HG02970 (cell line): ENCODE measurements at regions not wholly inside any gene's neighbourhood (a gene's known extent, or its start where the extent isn't known, plus 50 kb on each side); places are given as distances from the start of the nearest gene placed in this dataset.

Experiments
- ATAC-seq: cut with Tn5 transposase; IDR thresholded peaks from one replicate; pipeline ENCODE4 v1.9.1; 2021; ENCODE audit warnings: mild to moderate bottlenecking, moderate library complexity, moderate number of reproducible peaks; ENCODE audit not compliant: unreplicated experiment, low FRiP score

DNA sequence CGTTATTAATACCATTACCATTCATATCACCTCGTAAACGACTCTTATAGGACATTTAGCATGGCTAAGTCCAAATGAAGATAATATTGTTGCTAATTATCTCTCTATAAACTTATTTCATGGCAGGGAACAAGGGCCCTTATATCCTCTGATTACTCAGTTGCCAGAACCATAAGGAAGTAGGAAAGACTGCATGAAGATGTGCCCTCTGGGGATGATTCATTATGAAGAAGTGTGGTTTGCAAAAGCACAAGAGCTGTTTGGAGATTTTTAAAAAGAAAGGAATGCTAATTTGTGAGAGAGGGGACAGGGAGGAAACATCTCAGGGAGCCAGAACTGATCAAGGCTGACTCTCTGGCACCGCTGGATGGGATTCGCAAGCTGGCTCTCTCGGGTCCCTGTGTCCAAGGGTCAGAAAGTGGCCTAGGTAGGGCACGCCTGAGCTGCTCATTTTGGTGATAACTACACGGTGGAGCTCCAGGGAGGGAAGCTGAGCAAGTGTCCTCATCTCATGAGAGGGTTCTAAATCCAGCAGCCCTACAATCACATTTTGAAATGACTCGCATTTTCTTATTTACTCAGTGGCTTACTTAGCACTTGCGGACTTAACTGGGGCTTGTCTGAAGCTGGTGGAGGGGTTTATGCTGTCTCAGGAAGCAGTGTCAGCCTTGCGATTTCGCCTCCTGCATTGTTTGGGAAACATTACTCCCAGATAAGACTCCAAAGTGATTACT lies 136.8 kb downstream of the C5orf15 start:
- no peak for ATAC-seq

DNA sequence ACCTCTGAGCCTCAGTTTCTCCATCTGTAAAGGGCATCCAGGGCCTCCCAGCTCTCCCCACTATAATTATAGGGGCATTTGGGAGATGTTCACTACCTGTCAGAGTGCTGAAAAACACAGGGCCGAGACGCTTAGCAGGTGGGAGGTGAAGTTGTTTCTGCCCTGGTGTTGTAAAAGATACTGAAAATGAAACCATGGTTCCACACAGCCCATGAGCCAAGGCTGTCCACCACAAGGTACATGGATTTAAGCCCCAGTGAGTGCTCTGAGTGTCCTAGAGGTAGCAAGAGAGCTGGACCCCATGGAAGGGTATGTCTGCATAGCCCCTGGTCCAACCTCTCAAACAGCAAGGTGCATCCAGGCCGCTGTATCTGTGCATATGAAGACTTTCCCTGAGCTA lies 137.5 kb downstream of the C5orf15 start:
- ATAC-seq: no peak

- no peak for ATAC-seq
Measured at GRCh38 chr5:133830281-133830680, 138.1 kb downstream of the C5orf15 start.

DNA sequence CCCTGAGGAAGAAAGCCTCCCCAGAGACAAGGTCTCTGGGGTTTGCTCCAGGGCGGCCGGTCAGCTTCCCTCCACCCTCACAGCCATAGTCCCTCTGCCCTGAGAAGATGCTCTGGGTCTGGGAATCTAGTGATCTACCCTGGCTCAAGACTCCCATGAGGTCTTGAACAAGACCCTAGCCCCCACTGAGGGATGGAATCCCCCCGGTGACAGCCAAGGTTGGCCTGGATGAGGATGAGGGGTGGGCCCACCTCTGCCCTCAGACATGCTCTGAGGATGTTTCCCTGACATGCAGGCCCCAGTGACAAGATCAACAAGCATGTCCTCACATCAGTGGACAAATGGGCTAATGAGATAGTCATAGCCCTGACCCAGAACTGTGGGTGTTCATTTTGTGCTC lies 138.6 kb downstream of the C5orf15 start:
- no peak for ATAC-seq

DNA sequence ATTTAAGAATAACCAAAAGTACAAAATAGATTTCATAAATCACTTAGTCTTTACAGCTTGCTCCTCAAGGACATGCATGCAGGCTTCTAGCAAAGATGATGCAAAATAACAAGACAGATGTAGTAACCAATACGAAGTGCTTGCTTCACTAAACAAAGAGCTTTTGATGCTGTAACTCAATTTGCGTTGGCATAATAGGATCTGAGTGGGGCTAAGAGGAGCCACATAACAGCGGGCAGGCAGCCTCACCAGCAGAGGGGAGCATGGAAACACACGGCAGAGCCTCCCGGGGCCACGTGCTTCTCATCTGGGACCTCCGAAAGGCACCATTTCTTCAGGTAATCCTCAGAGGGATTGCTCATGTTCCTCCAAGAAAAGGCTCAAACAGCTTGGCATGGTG lies 139.7 kb downstream of the C5orf15 start:
- no peak for ATAC-seq

- ATAC-seq: no peak
Measured at GRCh38 chr5:133827830-133828229, 140.6 kb downstream of the C5orf15 start.

DNA sequence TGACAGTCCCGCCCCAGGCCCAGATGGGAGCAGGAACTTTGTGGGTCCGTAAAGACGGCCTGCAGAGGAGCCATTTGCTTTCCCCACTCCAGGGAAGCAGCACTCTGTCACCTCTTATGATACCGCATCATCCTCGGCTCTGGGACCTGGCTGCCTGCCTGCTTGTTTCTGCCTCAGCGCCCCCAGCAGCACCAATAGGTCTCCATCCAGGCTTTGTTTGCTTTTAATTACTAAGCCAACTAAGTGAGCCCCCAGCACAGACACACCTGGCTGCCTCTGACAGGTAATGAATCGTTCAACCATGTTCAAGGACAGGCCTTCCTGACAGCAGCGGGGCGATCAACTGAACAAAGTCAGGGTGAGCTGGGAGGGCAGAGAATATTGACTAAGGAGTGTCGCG lies 141.4 kb downstream of the C5orf15 start:
- ATAC-seq: no peak

DNA sequence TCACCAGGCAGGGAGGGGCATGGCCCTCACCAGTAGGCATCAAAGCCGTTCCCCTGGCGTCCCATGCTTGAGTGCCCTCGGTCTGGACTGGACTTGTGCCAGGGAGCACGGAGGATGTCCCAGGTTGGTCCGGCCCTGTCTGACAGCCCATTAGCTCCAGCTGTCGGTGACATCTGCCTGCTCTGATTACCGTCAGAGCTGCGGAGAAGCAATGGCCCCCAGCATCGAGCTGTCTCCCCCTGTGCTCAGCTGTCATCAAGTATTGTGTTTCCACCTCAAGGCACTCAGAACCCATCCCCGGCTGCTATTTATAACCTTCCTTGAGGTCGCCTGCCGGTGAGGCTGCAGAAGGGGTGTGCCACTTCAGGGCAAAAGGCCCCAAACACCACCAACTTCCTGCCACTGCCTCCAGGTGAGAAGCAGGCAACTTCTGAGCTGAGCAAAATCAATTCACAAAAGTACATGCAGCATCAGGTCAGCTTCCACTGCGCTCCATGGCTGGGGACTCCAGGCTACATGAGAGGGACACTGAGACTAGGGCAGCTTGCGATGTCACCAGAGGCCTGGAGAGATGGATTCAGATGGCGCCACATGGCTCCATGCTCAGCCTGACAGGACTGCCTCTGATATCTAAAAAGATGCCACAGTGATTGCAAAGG lies 142.7 kb downstream of the C5orf15 start:
- no peak for ATAC-seq

DNA sequence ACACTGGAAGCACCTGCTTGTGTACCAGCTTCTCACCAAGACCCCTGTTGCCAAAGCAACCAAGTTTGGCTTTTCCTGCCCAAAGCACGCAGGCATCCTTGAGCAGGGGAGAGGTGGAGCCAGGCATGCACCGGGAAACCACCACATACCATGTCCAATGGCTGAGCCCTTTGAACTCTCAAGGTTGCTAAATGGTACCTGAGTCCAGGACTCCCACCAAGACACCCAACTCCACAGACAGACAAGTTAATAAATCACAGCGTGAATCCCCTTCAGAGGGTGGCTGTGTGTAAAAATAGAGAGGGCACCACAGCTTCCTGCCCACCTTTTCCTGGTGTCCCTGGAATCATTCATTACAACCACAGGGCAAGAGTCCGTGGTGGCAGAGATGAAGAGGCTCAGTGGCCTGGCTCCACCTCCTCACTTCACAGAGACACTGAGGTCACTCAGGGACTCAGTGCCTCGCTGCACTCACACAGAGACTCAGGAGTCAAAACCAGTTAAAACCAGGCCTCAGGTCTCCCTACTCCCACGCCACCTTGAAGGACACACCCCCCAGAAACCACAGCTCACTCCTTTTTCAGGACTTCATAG lies 143.7 kb downstream of the C5orf15 start:
- peak; percentile 46 for ATAC-seq

GRCh38 chr5:133821889-133822288 lies 146.5 kb downstream of the C5orf15 start:
- ATAC-seq: no peak

GRCh38 chr5:133821311-133821741 lies 147.1 kb downstream of the C5orf15 start:
- ATAC-seq: no peak

- ATAC-seq: no peak
Measured at GRCh38 chr5:133820507-133820906, 147.9 kb downstream of the C5orf15 start.

- ATAC-seq: no peak
Measured at GRCh38 chr5:133819977-133820471, 148.4 kb downstream of the C5orf15 start.

DNA sequence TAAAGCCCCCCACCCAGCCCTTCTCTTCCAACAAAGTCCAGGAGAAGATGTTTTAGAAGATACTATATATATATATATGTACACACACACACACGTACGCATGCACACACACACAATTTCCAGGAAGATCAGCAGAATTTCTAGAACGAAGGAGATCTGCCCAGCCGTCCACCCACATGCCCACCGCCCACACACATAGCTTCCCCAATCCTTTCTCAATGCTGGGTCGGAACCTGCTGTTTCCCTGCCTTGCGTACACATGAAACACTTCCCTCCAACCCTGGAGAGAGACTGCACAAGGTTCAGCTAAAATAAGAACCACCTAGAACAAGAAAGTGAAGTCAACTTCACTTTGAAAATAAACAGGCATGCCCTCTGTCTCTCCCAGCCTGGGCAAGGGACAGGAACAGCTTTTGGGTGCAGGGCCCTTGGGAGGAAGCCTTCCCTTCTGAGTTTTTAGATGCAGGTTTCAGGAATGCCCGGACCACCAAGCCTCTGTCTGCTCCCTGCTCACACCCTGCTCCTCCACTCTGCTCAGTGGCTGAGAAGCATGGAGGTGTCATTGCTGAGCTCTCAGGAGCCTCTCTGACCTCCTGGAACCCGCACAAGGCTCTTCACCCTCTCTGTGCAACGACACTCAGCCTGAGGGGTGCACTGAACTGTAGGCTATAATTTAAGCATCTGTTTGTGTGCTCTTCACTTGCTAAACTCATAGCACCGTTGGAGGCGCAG lies 149.4 kb downstream of the C5orf15 start:
- no peak for ATAC-seq

DNA sequence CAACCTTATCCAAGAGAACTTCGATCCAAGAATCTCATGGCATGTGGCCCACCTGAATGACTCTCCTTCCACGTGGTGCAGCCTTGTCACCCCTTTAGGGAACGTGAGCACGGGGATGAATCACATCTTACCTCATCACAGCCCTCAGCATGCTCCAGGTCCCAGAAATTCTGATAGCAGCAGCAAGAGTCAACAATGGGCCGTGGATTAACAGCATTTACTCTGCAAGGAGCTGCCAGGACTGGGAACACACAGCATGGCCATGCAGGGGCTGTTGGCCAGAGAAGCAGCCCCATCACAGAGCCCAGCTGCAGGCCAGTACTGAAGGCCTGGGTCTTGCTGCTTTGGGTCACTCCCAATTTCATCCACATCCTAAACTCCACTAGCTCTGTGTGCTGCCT lies 150.4 kb downstream of the C5orf15 start:
- no peak for ATAC-seq

DNA sequence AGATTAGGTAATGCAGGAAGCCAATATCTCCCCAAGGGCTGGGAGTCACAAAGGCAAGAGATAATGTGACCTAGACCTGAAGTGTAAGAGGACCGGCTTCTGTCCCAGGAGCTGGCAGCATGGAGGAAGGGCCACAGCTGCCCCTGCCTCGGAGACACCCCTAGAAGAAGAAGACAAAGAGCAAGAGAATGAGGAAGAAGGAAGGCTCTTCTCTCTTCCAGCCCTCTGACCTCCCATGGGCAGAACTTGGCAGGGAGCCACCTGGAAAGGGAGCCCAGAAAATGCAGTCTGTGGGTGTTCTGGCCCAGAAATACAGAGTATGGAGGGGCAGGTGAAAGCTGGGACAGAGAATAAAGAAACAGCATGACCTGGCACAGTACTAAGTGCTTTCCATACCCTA lies 151.0 kb downstream of the C5orf15 start:
- no peak for ATAC-seq

- ATAC-seq: no peak
Measured at GRCh38 chr5:133816791-133817190, 151.6 kb downstream of the C5orf15 start.

DNA sequence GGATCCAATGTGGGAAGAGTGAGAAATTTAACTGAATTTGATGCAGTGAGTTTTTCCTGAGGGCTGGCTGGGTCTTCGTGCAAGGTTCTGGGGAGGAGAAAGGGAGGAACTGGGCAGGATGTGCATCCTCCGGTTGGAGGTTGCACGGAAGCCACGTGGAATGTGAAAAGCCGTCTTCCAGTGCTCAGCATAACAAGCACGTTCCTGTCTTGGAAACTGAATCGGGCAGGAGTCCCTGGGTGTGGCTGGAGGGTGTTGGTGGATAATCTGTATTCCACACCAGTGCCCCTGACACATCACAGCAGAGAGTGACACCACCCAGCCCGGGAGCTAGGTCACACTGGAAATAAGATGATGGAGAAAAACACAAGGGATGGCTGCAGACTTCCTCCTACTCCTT lies 154.3 kb downstream of the C5orf15 start:
- ATAC-seq: no peak

DNA sequence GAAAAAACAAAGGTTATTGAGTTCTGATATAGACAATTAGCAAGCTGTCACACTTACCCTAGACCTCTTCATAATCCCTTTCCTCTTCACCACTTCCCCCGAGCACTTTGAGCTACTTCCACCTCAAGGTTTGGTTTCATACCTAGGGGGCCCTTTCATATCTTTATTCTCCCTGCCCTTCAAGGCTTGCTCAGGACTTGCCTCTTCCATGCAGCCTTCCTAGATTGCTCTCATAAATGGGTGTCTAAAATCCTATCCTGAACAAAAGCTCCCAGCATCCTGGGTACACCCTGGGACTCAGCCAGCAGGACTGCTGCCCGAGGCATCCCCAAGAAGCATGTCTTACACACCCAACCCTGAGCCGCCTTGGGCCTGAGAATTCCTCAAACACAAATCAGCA lies 157.3 kb downstream of the C5orf15 start:
- ATAC-seq: no peak

DNA sequence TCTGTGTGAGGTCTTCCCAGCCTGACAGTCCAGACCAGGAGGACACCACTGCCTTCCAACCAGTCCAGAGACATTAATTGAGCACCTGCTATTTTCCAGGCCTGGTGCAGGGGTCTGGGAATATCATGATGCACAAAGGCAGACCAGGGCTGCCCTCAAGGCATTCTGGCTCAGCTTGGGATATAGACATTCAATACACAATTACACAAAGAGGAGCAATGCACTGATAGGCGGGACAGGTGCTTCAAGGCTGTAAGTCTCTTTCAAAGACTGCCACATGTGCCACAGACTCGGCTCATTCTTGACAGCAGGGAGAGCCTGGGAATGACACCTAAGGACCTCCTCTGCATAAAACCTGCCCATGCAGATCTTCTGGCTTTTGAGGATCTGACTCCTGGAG lies 158.6 kb downstream of the C5orf15 start:
- ATAC-seq: no peak

DNA sequence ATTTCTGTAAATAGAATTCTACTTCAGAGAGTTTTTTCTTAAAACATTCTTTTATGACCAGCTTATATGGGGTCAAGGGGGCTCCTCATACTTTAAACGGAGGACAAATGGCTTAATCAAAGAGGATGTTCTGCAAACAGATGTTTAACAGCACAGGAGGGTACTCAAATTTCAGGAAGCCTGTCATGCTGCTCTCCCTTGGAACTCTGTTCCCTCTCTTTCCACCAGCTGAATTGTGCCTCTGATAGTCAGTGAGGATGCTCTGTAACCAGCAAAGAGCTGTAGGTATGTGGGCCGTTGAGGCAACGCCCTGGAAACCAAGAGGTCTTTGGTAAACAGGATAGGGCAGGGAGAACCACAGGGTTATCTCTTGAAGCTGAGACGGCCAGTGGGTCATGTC lies 161.1 kb downstream of the C5orf15 start:
- no peak for ATAC-seq
